Colonic mucosa (tissue), 4 donors: ENCODE measurements at regions not wholly inside any gene's neighbourhood (a gene's known extent, or its start where the extent isn't known, plus 50 kb on each side); places are given as distances from the start of the nearest gene placed in this dataset.

Experiments used
- DNase-seq: peaks from one replicate; pipeline ENCODE4 v3.0.0-alpha.2; 2020
- H3K27ac ChIP-seq: fragments of 200-600 bp; one replicate; pipeline ENCODE4 v1.8.0; 2021
- H3K27me3 ChIP-seq: fragments of 200-600 bp; one replicate; pipeline ENCODE4 v1.8.0; 2021
- H3K36me3 ChIP-seq: fragments of 200-600 bp; one replicate; pipeline ENCODE4 v1.8.0; 2021
- H3K4me1 ChIP-seq: fragments of 200-600 bp; one replicate; pipeline ENCODE4 v1.8.0; 2021; ENCODE audit warnings: mild to moderate bottlenecking
- H3K4me3 ChIP-seq: fragments of 200-600 bp; one replicate; pipeline ENCODE4 v1.8.0; 2021
- H3K9ac ChIP-seq, 2 donors: one replicate each; pipeline ENCODE4 v1.7.0; 2013; ENCODE audit warnings: control low read depth in 2 of 2, low read depth in 2 of 2, low read length in 2 of 2
- H3K9me3 ChIP-seq: fragments of 200-600 bp; one replicate; pipeline ENCODE4 v1.8.0; 2021
- CTCF ChIP-seq: fragments of 200-600 bp; IDR thresholded peaks from one replicate; pipeline ENCODE4 v1.8.0; 2022; ENCODE audit warnings: antibody characterized with exemption, mild to moderate bottlenecking
- intact Hi-C: fragments of 100-400 bp; cut with DNase I; formaldehyde crosslinking; loops from one replicate; pipeline ENCODE4 v1.14.1; 2022
- donor health status: healthy.
- donor health status: DM: no; HTN: no; CAD: no.
- donor health status: DM: no; HTN: no; CAD: no.

GRCh38 chr17:27385626-27386025 is 70.6 kb upstream of the KSR1 start:
- no peak overlapping the region for H3K9ac ChIP-seq
- H3K36me3 ChIP-seq, result no peaks in the 10 kb centered on the region
- H3K9me3 ChIP-seq, result no peaks in the 10 kb centered on the region
- no peak overlapping the region for H3K4me3 ChIP-seq
- H3K4me1 ChIP-seq, result peaks cover 2% of the 10 kb centered on the region
- intact Hi-C loops, result no loop called here
- no peaks in the 10 kb centered on the region for H3K27me3 ChIP-seq
- H3K27ac ChIP-seq, result no peak overlapping the region
- DNase-seq, result no peak
- no peak for TF ChIP-seq CTCF

DNA sequence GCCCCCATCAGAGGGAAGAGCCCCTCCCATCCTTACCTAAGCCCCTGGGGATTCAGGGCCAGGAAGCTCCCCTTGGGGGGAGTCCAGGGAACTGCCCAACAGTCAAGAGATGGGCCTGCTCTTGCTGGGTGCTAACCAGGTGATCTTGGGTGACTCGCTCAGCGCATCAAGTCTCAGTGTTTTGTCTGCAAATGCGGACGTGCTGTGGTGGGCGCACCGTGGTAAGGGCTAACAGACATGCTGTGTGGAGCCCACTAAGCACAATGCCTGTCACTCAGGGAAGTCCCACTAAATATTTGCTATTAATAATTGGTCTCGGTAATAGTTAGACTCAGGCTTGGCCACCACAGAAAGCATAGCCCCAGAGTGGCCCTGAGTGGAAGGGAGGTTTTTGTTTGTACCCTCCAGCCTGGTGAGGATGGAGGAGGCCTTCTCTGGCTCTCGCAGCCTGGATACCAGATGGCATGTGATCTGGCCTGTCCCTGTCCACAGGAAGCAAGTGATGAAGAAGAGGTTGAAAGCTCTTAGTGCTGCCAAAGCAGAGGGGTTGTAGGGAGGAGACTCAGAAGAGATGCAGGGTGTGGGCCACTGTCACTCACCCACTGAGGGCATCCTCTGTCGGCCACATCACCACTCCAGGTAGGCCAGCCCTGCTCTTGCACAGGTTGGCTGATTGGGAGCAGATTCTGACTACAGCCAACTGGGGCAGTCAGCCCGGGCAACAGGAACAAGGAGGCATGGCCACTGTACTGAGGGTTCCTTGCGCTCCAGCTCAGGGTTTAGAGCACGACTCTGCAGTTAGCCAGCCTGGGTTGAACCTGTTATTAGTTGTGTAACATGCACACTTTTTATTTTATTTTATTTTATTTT is 69.8 kb upstream of the KSR1 start:
- no peak overlapping the region for H3K27ac ChIP-seq
- H3K9ac ChIP-seq, result no peak overlapping the region
- no peaks in the 10 kb centered on the region for H3K4me1 ChIP-seq
- H3K9me3 ChIP-seq, result no peaks in the 10 kb centered on the region
- TF ChIP-seq CTCF, result no peak
- intact Hi-C loops, result no loop called here
- no peak for DNase-seq
- no peak overlapping the region for H3K4me3 ChIP-seq
- no peaks in the 10 kb centered on the region for H3K27me3 ChIP-seq
- no peaks in the 10 kb centered on the region for H3K36me3 ChIP-seq

DNA sequence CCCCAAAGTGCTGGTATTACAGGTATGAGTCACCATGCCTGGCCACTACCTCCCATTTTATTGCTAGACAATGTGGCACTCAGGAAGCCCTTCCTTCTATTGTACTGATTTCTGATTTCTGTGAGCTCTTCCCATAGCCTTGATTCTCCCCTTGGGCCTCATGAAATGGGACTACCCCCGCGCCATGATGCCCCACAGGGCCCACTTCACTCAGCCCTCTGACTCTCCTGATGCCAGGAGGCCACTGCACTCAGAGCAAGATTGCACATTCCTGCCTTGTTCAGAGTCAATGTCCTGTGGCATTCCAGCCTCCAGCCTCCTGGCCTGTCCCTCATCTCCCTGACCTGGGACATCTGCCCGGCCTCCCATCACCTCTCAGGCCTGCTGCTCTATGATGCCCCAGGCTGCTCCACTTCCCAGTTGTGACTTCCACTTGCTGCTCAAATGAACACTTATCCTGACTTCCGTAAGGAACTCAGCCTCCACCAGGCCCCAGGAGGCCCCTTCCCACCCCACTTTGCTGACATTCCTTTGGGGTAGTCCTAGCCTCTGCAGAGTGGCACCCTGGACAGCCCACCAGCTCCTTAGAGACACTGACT is 66.6 kb upstream of the KSR1 start:
- Histone ChIP-seq H3K4me1 (no peaks in the 10 kb centered on the region), H3K27ac (no peak overlapping the region), H3K27me3 (no peaks in the 10 kb centered on the region), H3K36me3 (no peaks in the 10 kb centered on the region), H3K9ac (no peak overlapping the region), H3K9me3 (no peaks in the 10 kb centered on the region), H3K4me3 (no peak overlapping the region)
- intact Hi-C loops, result no loop called here
- no peak for TF ChIP-seq CTCF
- no peak for DNase-seq

- Histone ChIP-seq H3K4me3 (no peak overlapping the region), H3K9me3 (no peaks in the 10 kb centered on the region), H3K36me3 (no peaks in the 10 kb centered on the region), H3K27ac (no peak overlapping the region), H3K4me1 (no peaks in the 10 kb centered on the region), H3K9ac (no peak overlapping the region), H3K27me3 (no peaks in the 10 kb centered on the region)
- intact Hi-C loops, result no loop called here
- DNase-seq, result no peak
- no peak for TF ChIP-seq CTCF
Measured at GRCh38 chr17:27390540-27390939, 65.7 kb upstream of the KSR1 start.

DNA sequence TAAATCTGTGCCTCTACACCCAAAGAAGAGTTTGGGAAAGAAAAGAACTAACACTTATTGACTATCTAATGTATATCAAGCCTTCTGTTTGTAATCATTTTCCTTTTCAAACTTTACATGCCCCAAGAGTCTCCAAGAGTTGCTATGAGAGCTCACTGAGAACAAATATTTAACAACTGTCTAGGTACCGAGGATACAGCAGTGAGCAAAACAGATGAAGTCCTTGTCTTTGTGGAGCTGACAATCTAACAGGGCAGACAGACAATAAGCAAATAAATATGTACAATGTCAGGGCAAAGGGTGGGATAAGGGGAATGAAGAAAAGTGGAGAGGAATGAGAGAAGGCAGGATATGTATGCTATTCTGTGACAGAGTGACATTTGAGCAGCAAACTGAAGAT is 64.8 kb upstream of the KSR1 start:
- DNase-seq, result no peak
- no peak overlapping the region for H3K4me3 ChIP-seq
- no peaks in the 10 kb centered on the region for H3K27me3 ChIP-seq
- intact Hi-C loops, result no loop called here
- no peak overlapping the region for H3K27ac ChIP-seq
- H3K4me1 ChIP-seq, result no peaks in the 10 kb centered on the region
- no peaks in the 10 kb centered on the region for H3K9me3 ChIP-seq
- no peak for TF ChIP-seq CTCF
- H3K36me3 ChIP-seq, result no peaks in the 10 kb centered on the region
- no peak overlapping the region for H3K9ac ChIP-seq
